ENCODE measurements at regions not wholly inside any gene's neighbourhood (a gene's known extent, or its start where the extent isn't known, plus 50 kb on each side); places are given as distances from the start of the nearest gene placed in this dataset.

DNA sequence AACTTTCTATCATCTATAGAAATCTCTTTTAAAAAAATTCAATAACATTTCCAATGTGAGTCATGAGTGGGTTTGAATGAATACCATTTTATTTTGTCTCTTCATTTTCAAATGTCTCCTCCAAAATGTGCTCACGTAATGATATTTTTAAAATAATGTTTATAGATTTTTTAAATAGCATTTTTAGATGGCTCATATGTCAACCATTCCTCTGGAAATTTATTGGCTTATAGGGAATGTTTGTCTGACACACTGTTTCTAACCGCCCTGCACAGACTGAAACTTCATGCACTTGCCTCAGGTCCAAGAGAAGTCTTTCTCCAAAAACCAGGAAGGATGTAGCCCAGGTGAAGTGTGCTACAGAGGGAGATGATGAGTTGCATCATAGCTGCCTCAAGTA, 88.8 kb upstream of the PLEKHG7 start:
- no peak for DNase-seq

DNA sequence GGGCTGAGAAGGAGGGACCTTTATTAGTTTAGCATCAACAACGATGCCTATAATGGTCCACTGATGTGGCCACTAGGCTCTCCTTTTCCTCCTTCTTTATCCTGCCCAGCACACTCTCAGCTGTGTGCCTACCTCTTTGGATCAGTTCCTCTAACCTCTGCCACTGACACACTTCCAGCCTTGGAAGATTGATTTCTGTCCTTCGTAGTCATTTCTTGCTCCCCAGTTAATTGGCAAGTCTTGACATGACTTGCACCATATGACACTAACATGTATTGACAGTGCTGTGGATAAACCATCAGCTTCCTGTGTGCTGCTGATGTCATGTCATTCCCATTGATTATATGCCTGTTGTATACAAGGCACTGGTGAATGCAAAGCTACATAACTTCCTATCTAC, 90.2 kb upstream of the PLEKHG7 start:
- DNase-seq = no peak

DNA sequence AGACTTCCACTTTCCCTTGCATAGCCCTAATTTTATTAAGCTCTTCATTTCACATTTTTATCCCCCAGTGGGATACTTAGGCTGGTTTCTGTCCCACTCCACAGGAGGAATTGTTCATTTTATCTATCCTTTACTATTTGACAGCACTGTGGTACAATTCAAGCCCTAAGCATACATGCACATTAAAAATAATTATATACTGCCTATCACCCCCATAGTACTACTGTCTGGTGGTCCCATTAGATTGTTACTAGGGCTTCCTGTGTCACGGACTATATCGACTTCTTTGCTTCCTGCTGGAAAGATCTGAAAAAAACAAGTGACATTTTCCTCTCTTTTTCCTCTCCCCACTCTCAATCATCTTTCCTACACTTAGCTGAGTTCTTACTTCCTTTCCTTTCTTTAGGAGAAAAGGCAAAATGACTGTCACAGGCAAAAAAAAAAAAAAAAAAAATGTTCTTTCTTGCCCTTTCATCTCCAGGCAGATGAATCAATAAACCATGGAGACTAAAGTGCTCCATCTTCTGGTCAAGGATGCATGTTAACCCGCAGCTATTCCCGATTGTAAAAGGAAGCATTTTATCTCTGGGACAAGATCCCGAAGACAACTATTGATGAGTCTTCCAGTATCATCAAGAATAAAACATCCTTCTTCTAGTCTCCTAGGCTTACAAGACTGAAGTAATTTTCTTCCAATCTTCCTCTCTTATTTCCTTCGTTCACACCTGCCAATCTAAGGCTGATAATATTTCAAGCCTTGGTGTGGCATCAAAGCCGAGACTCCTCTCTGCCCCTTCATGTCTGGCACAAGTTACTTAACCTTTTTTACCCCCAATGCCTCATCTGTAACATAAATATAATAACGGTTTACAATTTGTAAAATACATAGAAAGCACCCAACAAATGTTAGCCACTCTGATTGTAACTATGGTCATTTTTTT, 94.4 kb upstream of the PLEKHG7 start:
- DNase-seq = peak; percentile 19 to 47

- no peak for DNase-seq
Measured at GRCh38 chr12:92606956-92607355, 95.8 kb upstream of the PLEKHG7 start.

DNA sequence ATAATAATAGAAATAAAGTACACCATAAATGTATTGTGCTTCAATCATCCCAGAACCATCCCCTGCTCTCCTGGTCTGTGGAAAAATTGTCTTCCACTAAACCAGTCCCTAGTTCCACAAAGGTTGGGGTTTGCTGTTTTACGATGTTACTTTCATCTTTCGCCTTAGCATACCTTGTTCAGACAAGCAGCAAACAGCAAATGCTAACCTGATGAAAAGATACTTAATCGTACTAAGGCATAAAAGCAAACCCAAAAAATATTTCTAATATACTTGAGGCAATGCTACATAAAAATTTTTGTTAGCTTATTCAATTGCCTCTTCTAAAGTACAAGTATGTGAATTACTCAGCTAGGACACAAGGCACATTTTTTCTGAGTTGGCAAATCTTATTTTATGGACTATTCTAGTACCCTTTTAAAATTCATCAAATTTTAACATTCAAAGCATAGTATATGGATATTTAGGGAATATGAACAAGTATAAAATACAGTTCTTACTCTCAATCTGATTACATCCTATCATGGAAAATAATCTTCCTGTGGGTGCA, 97.1 kb upstream of the PLEKHG7 start:
- no peak for DNase-seq

- DNase-seq = no peak
Measured at GRCh38 chr12:92604786-92605185, 98.0 kb upstream of the PLEKHG7 start.

DNA sequence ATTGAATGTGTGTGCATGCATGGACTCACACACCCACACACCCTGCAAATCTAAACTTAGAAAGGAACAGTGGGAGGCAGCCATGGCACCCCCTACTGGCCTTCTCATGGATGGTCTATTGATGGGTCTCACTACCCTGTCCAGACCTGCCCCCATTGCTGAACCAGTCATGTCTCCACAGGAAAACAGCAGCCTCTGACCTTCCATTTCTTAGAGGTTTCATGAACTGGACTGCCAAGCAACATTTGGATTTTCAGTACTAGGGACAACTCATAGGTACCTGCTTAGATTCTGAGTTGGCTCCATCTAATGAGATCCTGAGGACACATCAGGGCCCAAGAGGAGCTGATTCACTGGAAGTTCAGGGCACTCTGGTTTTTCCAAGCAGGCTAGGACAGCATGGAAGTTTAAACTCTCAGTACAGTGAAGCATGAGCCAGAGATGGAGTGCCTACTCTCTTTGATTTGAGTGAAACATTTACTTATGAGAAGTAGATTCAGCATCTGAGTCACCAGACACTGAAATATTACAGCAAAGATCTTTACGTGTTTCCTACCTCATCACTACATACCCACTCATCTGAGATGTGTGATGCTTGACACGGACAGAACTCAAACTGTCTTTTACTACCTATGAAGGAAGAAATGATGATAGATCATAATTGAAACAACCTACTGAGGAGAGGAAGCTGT, 98.9 kb upstream of the PLEKHG7 start:
- no peak for DNase-seq

- no peak for DNase-seq
Measured at GRCh38 chr12:92602930-92603623, 99.7 kb upstream of the PLEKHG7 start.

DNA sequence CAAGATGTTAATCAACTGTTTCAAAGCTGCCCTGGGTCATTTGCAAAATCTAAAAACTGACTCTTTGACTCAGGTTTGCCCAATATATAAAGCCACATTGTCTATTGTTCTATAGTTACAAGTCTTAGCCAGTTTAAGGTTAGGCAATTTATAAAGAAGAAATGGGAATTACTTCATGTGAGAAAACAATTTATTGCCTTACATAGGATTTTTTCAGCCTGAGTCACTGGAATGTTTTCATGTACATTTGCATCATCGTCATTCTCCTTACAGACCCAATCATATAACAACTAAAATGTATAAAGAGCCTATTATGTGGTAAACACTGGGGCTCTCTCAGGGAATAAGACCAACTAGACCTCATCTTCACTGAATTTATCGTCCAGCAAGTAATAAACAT, 100.3 kb upstream of the PLEKHG7 start:
- no peak for DNase-seq

DNA sequence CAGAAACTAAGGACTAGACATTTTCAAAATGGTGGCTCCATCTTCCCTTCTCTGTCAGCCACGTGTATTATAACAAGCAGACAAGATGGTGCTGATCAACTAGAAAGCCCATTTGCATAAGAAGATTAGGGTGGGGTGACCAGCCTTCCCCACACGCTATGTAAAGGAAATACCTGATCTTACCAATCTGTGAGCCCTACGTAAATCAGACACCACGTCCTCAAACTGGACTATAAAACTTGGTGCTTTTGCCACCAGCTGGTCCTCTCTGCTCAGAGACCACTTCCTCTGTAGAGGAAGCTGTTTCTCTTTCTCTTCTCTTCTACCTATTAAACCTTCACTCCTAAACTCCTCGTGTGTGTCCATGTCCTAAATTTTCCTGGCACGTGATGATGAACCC, 101.1 kb upstream of the PLEKHG7 start:
- DNase-seq = no peak

DNA sequence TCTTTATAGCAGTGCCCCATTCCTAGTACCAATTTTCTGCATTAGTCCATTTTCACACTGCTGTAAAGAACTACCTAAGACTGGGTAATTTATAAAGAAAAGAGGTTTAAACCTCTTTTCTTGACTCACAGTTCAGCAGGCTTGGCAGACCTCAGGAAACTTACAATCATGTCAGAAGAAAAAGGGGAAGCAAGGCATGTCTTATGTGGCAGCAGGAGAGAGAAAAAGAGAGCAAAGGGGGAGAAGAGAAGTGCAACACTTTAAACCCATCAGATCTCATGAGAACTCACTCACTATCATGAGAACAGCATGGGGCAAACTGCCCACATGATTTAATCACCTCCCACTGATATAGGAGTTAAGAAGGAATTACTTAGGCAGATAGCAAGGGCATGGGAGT, 101.6 kb upstream of the PLEKHG7 start:
- DNase-seq = no peak

DNA sequence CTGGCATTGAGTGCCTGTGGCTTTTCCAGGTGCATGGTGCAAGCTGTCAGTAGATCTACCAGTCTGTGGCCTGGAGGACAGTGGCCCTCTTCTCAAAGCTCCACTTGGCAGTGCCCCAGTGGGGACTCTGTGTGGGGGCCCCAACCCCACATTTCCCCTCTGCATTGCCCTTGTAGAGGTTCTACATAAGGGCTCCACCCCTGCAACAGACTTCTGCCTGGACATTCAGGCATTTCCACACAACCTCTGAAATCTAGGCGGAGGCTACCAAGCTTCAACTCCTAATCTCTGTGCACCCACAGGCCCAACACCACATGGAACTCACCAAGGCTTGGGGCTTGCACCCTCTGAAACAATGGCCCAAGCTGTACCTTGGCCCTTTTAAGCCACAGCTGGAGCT, 102.7 kb upstream of the PLEKHG7 start:
- no peak for DNase-seq

DNA sequence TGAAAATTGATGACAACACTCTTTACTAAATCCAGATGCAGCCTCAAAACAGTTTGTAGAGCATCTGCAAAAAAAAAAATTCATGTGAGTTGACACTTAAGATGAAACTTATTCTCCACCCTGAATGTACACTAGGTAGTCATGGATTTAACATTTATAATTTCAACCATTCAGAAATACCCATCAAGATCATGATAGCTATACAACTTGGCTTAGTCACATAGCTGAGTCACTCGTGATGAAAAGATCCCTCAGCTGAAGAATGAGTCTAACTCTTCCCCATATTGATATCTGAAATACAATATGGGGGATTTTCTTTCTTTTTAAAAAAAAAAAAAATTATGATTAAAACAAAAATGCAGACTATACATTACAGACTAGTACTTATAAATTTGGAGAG, 104.8 kb upstream of the PLEKHG7 start:
- no peak for DNase-seq

DNA sequence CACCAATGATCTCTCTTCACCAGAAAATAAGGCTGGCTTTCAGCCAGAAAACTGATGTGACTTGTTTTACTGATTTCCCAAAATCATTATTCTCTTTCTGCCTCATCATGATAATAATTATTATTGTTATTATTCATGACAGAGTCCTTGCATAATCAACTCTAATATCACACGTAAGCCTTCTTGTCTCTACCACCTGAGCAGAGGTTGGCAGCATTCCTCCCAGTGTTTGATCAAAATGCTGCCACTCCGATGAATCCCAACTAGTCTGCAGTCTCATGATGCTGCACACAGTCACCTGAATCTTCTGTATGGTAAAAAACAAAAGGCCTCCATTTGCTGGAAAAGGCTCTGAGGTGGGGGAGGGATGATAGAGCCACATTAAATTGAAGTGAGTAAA, 105.7 kb upstream of the PLEKHG7 start:
- DNase-seq = no peak

DNA sequence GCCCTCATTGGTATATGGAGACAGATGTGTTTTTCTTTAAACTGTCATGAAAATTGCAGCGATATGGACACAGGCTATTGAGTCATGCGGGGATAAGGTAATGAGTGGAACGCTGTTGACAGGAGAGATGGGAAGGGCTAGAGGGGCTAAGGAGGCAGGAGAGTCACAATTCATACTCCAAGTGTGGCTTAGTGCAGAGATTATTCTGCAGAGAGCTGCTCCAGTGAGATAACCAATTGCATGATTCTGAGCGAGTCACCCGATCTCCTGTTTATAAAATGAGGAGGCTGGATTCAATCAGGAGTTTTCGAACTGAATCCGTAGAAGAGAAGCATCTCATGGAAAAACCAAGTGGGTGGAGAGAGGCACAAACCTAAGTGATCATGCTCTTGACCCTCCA, 106.4 kb upstream of the PLEKHG7 start:
- no peak for DNase-seq

GRCh38 chr12:92595663-92596062, 107.1 kb upstream of the PLEKHG7 start:
- no peak for DNase-seq

GRCh38 chr12:92593734-92594402, 108.9 kb upstream of the PLEKHG7 start:
- no peak for DNase-seq

- no peak for DNase-seq
Measured at GRCh38 chr12:92585115-92585727, 117.6 kb upstream of the PLEKHG7 start.

GRCh38 chr12:92583910-92584309, 118.9 kb upstream of the PLEKHG7 start:
- DNase-seq = no peak

GRCh38 chr12:92582893-92583292, 119.9 kb upstream of the PLEKHG7 start:
- DNase-seq = no peak

DNA sequence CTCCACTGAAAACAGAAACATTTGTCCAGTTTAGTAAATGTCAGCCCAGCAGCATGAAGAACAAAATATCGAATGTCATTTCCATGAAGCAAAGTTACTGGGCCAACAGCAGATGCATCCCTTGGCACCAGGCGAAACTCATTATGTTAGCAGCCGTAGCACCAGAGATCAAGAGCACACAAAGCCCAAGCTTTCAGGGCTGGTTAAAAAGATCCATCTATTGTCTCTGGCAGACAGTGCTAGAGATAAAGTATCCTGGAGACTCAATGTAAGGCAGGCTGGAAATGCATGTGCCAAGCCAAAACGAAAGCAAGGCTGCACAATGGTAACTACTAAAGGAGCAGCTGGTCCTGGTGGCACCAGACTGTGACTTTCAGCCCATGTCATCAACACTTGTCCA, 120.3 kb upstream of the PLEKHG7 start:
- DNase-seq = peak; percentile 5 to 48

DNA sequence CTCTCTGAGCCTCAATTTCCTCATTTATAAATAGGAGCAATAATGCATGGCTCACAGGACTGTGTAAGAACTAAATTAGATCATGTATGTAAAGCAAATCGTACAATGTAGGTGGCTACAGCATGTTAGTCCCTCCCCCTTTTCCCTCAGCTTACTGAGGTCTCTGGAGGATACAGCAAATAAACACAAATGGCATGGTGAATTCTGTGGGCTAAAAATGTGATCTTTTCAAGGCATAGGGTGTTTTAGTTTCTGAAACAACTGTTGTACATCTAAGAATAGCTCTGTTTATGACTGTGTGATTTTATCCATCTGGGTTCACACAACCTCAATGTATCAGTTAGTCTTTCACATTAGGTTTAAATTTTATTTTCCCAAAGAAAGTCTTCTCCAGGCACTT, 121.2 kb upstream of the PLEKHG7 start:
- no peak for DNase-seq
